Right lobe of liver (tissue), 4 donors: ENCODE measurements at regions not wholly inside any gene's neighbourhood (a gene's known extent, or its start where the extent isn't known, plus 50 kb on each side); places are given as distances from the start of the nearest gene placed in this dataset.
"Not testable (repeated sequence)": the region's sequence is repeated elsewhere in the genome, so short reads cannot be mapped to it uniquely, and the experiment has no call there.

Source experiments
- CTCF ChIP-seq, 4 donors: fragments of 200-600 bp in 3 of 4; fragments of 450-650 bp in 1 of 4; IDR thresholded peaks; one replicate each; pipeline versions ENCODE4 v1.5.1 to v1.8.0; 2016 to 2022; ENCODE audit warnings: antibody characterized with exemption in 4 of 4, mild to moderate bottlenecking in 2 of 4
- POLR2A ChIP-seq: fragments of 450-650 bp; IDR thresholded peaks from one replicate; pipeline ENCODE4 v1.6.1; 2017; ENCODE audit warnings: antibody characterized with exemption, mild to moderate bottlenecking
- donor health status: DM: no; HTN: no; CAD: no.
- donor health status: DM: no; HTN: no; CAD: no.
- donor health status: DM: no; HTN: yes; CAD: no.

DNA sequence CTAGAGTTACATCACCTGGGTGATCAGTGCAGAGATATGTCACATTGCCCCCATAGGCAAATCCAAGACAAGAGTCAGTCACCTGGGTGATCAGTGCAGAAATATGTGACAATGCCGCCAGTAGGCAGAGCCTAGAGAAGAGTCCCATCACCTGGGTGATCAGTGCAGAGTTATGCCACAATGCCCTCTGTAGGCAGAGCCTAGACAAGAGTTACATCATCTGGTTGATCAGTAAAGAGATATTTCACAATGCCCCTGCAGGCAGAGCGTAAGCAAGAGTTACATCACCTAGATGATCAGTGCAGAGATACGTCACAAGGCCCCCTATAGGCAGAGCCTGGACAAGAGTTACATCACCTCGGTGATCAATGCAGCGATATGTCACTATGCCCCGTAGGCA is 63.3 kb upstream of the FRG2B start:
- not testable (repeated sequence) for TF ChIP-seq CTCF (IDR thresholded peaks at IDR 0.05); POLR2A
